Stimulated activated CD4-positive, alpha-beta T cell treated with anti-CD3 and anti-CD28 coated beads, Interleukin-1b, Interleukin-23, amount 100 ng/mL, for 4 hours (primary cell): ENCODE measurements at regions not wholly inside any gene's neighbourhood (a gene's known extent, or its start where the extent isn't known, plus 50 kb on each side); places are given as distances from the start of the nearest gene placed in this dataset.
"Not testable (repeated sequence)": the region's sequence is repeated elsewhere in the genome, so short reads cannot be mapped to it uniquely, and the experiment has no call there.

Experiments
- DNase-seq, 2 donors: peaks; one replicate each; pipeline ENCODE4 v3.0.0-alpha.2; 2020; ENCODE audit warnings: low read depth in 2 of 2

DNA sequence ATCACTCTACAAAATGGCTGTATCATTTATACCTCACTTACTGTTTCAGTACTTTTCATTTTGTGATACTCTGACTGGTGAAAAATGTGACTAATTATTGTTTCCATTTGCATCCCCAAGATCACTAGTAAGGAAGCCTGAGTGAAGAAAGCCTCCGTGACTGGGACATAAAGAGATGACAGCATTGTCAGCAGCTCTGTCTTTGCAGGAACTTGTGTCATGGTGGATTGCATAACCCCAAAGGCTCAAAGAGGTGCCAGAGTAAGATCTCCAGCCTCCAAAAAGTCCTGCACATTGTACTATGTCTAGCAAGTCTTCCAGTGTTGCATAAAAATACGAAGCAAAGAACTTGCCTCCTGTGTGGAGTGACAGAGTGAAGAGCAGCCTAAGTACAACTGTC, 187.5 kb upstream of the CRIM1 start:
- DNase-seq, result no peak

DNA sequence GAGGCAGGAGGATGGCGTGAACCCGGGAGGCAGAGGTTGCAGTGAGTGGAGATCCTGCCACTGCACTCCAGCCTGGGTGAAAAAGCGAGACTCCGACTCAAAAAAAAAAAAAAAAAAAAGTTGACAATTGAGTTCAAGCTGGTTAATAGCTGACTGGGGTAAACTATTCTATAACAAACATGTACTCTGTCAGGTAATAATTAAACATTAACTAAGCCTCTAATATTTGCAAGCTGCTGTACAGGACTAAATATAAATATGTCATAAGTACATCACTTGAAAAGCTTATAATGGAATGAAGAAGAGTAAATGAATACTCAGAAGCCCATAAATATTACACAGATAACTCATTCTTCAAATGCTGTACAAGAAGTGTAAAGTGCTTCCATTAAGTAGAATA, 190.4 kb upstream of the CRIM1 start:
- DNase-seq, result no peak

DNA sequence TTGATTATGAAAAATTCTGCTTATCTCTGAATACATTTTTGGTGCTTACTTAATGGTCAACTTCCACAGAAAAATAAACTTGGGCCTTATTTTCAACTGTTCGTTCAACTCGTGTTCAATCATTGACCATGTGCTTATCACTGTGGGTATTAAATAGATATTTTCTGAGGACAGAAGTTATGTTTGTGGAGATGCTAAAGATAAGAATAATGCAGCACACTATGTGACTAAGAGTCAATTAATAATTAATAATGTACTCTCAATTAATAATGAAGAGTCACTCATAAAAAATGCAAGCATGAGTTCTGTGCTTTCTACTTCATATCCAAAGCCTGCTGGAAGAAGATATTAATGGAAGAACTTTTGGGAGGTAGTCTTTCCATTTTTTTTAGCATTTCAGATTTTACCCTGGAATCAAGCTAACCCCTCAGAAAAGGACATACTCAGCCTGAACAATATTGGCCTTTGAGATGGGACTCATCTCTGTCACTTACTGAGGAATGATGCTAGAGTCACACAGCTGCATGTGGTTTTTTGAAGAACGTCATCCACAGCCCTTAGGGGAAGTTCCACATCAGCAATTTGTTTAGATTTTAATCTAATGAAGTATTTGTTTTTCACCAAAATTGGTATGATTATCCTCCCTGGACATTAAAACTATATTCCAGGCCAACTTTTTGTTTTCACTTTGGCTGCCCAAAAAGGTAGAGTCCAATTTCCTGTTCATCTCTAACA, 191.9 kb upstream of the CRIM1 start:
- no peak for DNase-seq

DNA sequence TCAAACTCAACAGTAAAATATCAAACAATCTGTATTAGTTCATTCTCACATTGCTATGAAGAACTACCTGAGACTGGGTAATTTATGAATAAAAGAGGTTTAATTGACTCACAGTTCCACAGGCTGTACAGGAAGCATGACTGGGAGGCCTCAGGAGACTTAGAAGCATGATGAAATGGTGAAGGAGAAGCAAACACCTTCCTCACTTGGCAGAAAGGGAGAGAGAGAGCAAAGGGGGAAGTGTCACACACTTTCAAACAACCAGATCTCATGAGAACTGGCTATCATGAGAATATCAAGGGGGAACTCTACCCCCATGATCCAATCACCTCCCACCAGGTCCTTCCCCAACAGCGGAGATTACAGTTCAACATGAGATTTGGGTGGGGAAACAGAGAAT, 198.5 kb upstream of the CRIM1 start:
- not testable (repeated sequence) for DNase-seq

DNA sequence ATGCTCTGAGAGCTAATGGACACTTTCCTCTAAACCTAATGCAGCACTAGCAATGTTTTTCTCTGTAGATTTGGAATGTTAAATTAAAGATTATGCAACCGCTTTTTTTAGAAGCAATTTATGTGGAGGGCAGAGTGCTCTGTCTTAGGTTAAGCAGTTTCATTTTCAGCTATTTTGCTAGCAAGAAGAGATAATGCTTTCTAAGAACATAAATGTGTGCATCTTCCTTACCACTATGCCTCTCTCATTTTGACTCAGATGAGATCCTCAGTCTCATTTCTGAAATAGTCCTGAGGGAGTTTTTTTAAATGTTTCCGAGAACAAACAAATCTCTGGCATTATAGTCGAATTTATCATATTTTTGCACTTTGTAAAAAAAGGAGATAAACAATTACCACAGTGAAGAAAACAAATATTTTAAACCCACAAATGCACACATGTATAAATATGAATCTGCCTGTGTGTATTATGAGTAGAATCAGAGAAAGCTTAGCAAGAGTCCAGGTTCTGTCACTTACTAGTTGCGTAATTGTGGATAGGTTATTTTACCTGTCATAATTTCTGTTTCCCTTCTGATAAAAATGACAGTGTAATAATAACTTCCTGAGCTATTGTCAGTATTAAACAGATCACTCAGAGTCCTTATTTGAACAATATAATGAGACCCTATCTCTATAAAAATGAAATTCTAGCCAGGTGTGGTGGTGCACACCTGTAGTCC, 207.7 kb upstream of the CRIM1 start:
- DNase-seq, result no peak

DNA sequence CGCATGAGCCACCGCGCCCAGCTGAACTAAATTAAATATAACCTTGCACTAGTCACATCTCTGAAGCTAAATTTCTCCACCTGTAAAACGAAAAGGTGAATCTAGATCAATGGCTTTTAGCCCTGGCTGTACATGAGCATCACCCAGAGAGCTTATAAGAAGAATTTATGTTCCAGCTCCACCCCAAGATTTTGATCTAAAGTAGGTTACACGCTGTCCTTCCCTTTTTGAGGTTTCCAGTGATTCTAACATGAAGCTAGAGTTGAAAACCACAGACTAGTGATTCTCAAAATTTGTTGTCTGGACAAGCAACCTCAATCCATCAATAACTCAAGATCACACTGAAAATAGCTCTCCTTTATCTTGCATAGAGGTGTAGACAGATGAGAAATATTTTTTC, 208.8 kb upstream of the CRIM1 start:
- no peak for DNase-seq

DNA sequence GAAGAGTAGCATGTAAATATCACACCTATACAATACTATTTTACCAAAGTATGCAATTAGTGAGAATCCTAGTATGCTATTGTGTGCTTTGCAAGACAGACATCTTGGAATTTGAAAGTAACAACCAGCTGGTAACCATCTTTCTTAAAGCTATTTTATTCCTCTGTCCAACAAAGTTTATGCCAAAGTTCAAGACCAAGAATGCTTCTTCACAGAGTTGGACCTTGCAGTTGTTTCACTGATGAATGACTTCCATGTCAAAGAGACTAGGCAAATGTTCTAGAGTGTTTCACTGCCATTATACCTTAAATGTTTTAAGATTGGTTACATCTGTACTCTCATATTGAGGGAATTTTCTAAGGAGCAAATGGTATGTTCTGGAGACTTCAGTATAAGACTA, 215.2 kb upstream of the CRIM1 start:
- DNase-seq, result no peak

DNA sequence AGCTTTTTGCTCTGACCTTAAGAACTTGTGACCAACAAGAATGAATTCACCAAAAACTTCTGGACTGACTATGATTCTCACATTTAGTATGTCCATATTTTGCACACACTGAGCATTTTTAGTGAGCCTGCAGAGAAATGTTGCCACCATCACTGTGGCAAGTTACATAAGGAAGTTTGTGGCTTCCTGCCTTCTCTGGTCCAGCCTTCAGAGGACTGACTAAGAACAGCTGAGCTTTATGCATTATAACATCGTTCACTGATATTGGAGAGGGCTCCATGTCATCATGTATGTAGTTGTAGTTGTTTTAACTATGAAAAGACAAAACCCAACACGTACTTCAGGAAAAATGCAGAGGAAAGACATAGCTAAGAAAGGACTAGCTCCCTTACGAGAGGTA, 218.0 kb upstream of the CRIM1 start:
- no peak for DNase-seq

DNA sequence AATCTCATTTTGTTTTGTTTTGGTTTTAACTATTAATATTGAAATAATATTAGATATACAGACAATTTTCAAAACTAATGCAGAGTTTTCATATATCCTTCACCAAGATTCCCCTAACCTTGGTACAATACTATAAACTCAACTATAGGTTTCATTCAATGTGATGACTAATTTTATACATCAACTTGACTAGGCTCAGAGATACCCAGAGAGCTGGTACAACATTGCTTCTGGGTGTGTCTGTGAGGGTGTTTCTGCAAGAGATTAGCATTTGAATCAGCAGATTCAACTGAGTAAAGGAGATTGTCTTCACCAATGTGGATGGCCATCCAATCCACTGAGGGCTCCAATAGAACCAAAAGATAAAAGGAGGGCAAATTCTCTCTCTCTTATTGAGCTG, 221.3 kb upstream of the CRIM1 start:
- no peak for DNase-seq

DNA sequence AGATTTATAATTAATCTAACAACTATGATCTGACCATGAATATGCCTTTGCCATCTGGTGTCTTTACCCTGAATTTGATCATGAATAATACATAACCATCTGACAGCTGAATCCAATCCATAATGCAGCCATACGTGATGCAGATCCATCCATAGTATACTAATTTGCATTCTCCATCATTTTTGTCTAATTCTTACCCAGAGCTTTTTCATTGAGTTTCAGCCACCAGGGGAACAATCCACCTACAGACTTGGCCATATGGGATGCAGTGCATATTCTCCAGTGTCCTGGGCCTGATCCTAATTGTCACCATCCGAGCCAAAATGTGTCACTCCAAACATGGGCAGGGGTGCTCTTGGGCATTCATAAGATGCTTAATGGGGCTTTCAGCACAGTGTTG, 227.2 kb upstream of the CRIM1 start:
- DNase-seq, result no peak

DNA sequence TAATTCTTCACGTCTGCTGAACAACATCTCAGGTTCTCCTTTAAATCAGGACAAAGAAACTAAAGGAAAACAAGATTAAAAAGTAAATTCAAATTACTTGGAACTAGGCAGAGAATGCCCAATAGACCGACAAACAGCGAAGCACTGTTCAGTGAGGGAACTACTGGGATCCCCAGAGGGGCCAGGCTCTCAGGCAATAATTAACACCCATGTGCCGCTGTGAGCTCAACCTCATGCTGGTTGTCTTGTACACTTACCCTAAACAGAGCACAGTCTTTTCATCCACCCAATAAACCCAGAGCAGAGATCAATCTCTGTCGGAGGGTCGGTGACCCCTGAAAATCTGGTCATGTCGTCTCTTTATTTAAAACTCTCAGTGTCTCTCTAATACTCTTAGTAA, 229.9 kb upstream of the CRIM1 start:
- DNase-seq, result no peak

DNA sequence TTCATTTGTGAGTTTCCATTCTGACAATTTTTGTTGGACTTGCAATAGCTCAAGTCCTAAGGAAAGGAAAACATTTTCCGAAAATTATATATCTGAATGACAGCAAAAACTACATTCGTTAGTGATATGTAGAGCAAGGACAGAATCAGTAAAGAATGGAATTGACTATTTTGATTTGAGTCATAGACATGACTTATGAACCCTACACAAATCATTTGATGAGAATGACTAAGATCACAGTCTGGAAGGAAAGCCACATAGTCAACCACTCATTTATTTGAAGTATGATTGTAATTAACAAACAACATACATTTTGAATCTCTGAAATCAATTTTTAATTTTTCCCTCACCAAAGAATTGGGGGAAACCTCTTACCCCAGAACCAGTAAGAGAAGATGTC, 231.6 kb upstream of the CRIM1 start:
- no peak for DNase-seq

DNA sequence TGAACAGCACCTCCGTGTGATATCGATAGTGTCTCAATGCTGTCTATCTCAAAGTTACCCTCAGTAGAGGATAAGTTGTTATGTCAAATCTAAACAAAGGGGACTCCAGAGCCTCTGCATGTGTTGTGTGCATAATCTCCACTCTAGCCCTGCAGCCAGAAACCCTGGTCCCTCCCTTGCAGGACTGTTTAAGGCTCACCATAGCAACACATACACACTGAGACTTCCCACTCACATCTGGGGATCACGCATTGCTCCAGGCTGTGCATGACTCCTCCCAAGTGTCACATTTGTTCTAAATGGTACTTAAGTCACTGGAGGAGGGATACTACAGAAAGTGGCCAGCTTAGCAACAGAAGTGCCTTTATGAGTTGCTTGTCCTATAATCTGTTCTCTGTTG, 258.6 kb upstream of the CRIM1 start:
- DNase-seq, result no peak

DNA sequence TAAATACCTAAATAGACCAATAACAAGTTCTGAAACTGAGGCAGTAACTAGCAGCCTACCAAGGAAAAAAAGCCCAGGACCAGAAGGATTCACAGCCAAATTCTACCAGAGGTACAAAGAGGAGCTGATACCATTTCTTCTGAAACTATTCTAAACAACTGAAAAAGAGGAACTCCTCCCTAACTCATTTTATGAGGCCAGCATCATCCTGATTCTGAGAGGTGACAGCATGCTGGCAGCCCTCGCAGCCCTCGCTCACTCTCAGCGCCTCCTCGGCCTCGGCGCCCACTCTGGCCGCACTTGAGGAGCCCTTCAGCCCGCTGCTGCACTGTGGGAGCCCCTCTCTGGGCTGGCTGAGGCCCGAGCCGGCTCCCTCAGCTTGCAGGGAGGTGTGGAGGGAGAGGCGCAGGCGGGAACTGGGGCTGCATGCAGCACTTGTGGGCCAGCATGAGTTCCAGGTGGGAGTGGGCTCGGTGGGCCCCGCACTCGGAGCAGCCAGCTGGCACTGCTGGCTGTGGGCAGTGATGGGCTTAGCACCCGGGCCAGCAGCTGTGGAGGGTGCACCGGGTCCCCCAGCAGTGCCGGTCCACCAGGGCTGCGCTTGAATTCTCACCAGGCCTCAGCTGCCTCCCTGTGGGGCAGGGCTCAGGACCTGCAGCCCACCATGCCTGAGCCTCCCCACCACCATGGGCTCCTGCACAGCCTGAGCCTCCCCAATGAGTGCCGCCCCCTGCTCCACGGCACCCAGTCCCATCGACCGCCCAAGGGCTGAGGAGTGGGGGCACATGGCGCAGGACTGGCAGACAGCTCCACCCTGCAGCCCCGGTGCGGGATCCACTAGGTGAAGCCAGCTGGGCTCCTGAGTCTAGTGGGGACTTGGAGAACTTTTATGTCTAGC, 263.5 kb upstream of the CRIM1 start:
- DNase-seq, result not testable (repeated sequence)

DNA sequence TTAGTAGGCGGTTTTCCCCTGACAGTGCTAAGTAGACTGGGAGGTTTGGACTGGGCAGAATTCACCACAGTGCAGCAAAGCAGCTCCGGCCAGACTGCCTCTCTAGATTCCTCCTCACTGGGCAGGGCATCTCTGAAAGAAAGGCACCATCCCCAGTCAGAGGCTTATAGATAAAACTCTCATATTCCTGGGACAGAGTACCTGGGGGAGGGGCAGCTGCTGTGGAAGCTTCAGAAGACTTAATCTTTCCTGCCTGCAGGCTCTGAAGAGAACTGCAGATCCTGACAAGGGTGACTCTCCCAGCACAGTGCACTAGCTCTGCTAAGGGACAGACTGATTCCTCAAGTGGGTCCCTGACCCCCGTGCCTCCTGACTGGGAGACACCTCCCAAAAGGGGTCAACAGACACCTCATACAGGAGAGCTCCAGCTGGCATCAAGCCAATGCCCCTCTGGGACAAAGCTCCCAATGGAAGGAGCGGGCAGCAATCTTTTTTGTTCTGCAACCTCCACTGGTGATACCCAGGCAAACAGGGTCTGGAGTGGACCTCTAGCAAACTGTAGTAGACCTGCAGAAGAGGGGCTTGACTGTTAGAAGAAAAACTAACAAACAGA, 266.8 kb upstream of the CRIM1 start:
- no peak for DNase-seq

DNA sequence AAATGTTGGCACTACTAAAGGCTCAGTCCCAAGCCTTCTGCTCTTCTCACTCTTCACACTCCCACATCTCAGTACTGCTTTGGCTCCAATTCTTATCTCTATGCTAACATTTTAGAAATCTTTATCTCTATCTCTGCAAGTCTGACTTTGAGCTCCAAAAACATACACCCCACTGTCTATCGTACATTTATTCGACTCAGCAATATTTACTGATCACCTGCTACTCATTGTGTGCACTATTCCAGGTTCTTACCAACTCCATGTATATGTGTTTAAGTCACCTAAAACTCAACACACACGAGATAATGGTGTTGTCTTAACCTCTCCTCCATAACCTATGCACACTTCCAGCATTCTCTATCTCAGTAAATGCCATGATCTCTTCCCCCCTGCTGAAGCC, 268.2 kb upstream of the CRIM1 start:
- no peak for DNase-seq

DNA sequence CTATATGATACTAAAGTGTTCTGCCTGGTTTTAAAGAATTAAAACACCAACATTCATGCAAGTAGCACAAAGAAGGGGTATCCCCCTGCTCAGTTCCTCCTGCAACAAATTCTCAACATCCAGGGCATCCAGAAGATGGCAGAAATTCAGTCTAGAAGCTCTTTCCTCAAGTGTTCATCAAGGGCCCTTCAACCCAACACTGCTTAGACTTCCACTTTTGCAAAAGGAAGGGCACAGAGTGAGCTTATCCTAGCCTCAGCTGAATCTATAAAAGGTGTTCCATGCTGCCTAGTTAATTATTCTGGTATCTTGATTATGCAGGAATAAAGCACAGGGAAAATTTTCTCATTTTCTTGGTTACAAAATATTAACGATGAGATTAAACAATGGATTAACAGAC, 275.8 kb upstream of the CRIM1 start:
- no peak for DNase-seq

DNA sequence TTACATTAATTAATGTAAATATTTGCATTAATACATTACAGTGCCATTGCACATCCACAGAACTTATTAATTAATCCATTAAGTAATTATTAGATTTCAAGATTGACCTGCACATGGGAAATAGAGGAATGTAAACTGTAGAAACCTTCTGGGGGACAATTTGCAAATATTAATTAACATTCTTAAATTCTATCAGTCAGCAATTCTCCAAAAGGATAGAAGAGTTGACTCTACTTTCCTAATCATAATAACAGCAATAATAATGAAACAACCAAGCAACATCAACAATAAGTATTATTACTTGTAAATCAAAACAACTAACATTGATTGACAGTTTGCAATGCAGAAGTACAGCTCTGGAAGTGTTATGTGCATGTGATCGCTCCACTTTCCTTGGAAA, 281.6 kb upstream of the CRIM1 start:
- DNase-seq, result no peak

DNA sequence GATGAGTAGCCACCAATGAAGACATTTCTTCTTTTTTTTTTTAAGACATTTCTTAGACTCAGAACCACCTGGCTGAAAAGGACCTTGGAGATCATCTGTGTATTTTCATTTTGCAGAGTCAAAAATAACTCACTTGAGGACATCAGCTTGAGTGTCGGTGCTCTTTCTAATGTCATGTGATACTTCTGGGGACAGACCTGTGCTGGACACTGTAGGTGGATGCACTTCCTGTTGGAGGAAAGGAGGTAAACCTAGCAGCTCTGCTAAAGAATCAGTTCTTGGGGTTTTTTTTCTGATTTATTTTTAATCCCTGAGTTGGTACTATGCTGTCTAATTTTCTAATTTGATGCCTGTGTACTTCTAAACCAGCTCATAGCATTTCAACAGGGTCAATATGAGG, 283.9 kb upstream of the CRIM1 start:
- DNase-seq, result no peak

DNA sequence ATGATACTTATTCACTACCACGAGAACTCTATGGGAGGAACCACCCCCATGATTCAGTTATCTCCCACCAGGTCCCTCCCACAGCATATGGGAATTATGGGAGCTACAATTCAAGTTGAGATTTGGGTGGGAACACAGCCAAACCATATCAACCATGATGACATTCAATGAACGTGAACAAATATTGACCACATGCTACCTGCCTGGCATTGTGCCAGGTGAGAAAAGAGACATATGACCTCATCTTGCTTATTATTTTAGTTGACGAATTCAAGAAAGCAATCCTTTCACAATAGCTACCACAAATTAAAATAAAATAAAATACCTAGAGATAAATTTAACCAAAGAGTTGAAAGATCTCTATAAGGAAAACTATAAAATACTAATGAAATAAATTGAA, 286.5 kb upstream of the CRIM1 start:
- DNase-seq, result no peak

DNA sequence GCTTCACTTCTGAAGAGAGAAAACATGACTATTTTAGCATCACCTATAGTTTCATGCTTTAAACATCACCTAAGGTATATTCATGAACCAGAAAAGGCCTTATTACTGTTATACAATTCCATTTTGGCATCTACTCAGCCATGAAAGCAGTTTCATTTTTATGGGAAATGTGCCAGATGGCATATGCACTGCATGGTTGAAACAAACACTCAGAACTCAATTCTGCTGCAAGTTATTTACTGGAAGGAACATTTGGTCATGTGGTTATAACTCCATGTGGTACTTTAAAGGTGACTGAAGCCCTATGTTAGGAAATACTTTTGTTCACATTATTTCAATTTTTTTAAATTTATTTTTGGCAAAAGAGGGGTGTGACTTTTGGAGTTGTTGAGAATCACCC, 287.5 kb upstream of the CRIM1 start:
- no peak for DNase-seq

DNA sequence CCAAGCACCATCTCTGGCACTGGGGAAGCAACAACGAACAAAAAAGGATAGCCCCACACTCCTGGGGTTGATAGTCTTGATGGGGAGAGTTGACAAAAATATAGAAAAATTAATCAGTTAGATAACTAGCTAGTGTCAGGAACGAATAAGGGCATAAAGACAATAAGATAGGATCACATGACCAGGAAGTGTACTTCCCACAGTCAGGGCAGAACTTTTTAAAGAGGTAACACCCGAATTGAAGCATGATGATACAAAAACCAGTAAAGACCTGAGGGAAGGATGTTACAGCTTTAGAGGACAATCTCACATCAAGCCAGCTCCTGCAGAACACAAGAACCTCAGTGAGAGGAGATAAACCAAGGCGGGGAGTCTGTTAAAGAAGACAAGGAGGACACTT, 295.4 kb upstream of the CRIM1 start:
- DNase-seq, result no peak
